BJ (cell line): ENCODE measurements at regions not wholly inside any gene's neighbourhood (a gene's known extent, or its start where the extent isn't known, plus 50 kb on each side); places are given as distances from the start of the nearest gene placed in this dataset.
"Not testable (repeated sequence)": the region's sequence is repeated elsewhere in the genome, so short reads cannot be mapped to it uniquely, and the experiment has no call there.

Source experiments
- CTCF ChIA-PET: fragments of 350-600 bp; formaldehyde crosslinking; extraction: SDS; loops from one replicate; lab custom pipeline; 2021; ENCODE audit warnings: antibody characterized with exemption, inconsistent platforms; lab: Yijun Ruan, JAX
- POLR2A ChIA-PET: fragments of 300-600 bp; sonication (Branson Sonifier 250); formaldehyde crosslinking; extraction: SDS; loops from one replicate; lab custom pipeline; 2021; ENCODE audit warnings: antibody characterized with exemption; lab: Charles Lee
- DNase-seq: peaks from one replicate; pipeline ENCODE4 v3.0.0-alpha.2; 2011; ENCODE audit warnings: low read depth
- H3K27me3 ChIP-seq: 2 replicates; pipeline ENCODE4 v1.6.0; 2011; ENCODE audit warnings: low read length; ENCODE audit not compliant: control insufficient read depth, insufficient read depth
- H3K36me3 ChIP-seq: 2 replicates; pipeline ENCODE4 v1.5.1; 2011; ENCODE audit warnings: low read length; ENCODE audit not compliant: control insufficient read depth, insufficient read depth
- H3K4me3 ChIP-seq: 2 replicates; pipeline ENCODE4 v1.5.1; 2011; ENCODE audit warnings: low read depth, mild to moderate bottlenecking, control low read depth, low read length
- TF ChIP-seq, protein P1 (sequence below): IDR thresholded peaks from 2 replicates; pipeline ENCODE4 v1.5.1; 2011; ENCODE audit warnings: low read depth, mild to moderate bottlenecking, control low read depth, inconsistent platforms, low read length, moderate library complexity; ENCODE audit not compliant: insufficient read depth

DNA sequence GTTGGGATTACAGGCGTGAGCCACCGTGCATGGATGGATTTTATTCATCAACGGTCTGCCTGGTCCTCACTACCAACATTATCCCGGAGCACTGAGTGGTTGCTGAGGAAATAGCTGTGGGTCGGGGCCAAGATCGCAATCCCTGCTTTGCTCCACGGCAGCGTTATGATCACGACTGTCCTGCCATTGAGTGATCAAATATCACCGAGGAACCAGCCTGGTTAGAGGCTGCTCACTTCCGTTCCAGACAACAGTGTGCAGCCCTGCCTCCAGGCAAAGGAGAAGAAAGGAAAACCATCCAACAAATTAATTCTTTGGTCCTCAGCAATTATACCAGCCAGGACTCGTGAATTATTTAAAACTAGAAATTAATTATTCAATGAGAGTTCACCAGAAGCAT lies 70.6 kb upstream of the TBL1X start:
- POLR2A ChIA-PET = no interaction called here
- CTCF ChIA-PET = no interaction called here
- H3K36me3 ChIP-seq = no peaks in the 10 kb centered on the region
- H3K27me3 ChIP-seq = no peaks in the 10 kb centered on the region
- DNase-seq = no peak
- no peak overlapping the region for H3K4me3 ChIP-seq
- TF ChIP-seq, protein P1, sequence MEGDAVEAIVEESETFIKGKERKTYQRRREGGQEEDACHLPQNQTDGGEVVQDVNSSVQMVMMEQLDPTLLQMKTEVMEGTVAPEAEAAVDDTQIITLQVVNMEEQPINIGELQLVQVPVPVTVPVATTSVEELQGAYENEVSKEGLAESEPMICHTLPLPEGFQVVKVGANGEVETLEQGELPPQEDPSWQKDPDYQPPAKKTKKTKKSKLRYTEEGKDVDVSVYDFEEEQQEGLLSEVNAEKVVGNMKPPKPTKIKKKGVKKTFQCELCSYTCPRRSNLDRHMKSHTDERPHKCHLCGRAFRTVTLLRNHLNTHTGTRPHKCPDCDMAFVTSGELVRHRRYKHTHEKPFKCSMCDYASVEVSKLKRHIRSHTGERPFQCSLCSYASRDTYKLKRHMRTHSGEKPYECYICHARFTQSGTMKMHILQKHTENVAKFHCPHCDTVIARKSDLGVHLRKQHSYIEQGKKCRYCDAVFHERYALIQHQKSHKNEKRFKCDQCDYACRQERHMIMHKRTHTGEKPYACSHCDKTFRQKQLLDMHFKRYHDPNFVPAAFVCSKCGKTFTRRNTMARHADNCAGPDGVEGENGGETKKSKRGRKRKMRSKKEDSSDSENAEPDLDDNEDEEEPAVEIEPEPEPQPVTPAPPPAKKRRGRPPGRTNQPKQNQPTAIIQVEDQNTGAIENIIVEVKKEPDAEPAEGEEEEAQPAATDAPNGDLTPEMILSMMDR = no peak

DNA sequence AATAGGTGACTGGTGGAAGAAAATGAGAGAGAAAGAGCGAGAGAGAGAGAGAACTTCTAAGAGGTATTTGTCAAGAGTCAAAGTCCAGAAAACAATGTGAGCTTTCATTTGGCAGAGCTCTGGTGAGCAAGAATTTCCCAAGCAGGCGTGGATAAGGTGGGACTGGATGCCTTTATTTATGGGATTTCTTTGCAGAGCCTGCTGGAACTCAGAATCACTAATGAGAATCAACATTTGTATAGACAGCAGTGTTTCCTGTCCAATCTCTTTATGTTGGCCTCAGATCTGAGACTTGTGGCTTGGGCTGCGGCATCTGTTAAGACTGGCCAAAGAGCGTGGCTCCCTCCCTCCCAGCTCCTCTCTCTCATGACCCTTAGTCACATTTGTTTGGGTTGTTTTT lies 67.9 kb upstream of the TBL1X start:
- ChIA-PET CTCF (no interaction called here), POLR2A (no interaction called here)
- Histone ChIP-seq H3K4me3 (no peak overlapping the region), H3K36me3 (no peaks in the 10 kb centered on the region), H3K27me3 (no peaks in the 10 kb centered on the region)
- TF ChIP-seq, protein P1 = no peak
- no peak for DNase-seq

DNA sequence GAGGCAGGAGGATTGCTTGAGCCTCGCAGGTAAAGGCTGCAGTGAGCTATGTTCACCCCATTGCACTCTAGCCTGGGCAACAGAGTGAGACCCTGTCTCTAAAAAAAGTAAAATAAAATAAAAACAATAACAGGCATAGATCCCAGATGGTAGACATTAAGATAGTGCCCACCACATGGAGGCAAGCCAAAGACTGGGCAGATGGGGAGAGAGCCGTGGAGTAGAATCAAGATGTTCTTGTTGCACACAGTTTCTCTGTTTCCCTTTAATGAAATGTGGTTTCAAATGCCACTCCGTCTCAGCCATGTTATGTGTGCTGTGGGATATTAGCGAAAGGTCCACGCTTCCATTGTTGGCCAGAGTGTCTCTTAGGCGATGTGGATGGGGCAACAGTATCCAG lies 63.8 kb upstream of the TBL1X start:
- no peaks in the 10 kb centered on the region for H3K36me3 ChIP-seq
- TF ChIP-seq, protein P1 = no peak
- CTCF ChIA-PET = no interaction called here
- H3K4me3 ChIP-seq = no peak overlapping the region
- POLR2A ChIA-PET = no interaction called here
- no peaks in the 10 kb centered on the region for H3K27me3 ChIP-seq
- no peak for DNase-seq

DNA sequence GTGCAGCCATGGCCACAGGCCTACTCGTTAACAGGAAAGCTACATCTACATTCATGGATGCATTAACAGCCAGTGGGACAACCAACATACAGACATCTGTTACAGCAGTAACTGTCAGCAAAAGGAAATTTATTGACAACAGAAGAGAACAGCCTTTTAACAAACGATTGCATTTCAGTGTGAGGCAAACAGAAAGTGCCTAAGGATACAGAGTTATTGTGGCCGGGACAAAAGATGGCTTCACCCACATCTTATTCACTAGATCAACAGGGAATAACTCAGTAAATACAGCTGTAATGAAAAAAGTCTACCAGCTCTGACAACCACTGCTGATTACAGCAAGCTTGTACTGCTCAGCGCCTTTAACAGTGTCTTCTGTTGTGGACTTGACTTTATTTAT lies 61.5 kb upstream of the TBL1X start:
- ChIA-PET POLR2A (no interaction called here), CTCF (no interaction called here)
- H3K36me3 ChIP-seq = no peaks in the 10 kb centered on the region
- H3K4me3 ChIP-seq = no peak overlapping the region
- H3K27me3 ChIP-seq = no peaks in the 10 kb centered on the region
- no peak for DNase-seq
- TF ChIP-seq, protein P1 = no peak

DNA sequence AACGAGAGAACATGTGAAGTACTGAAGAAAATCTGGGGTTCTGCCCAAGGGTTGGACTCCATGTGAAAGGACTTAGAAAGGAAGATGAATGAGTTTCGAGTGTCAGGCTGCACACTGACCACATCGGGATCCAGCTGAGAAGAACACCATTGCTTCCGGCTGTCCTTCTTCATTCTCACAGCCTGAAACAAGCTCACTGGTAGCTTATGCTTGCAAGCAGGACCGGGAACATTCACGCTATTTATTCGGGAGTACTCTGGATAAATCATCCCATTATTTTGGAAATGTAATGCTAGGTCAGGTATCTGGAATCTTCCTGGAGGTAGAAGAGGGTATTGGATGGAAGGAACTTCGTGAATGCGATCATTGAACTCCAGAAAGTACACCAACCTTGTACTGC lies 59.2 kb upstream of the TBL1X start:
- H3K27me3 ChIP-seq, CTCF ChIA-PET, H3K4me3 ChIP-seq, DNase-seq, POLR2A ChIA-PET, H3K36me3 ChIP-seq: not testable (repeated sequence)

DNA sequence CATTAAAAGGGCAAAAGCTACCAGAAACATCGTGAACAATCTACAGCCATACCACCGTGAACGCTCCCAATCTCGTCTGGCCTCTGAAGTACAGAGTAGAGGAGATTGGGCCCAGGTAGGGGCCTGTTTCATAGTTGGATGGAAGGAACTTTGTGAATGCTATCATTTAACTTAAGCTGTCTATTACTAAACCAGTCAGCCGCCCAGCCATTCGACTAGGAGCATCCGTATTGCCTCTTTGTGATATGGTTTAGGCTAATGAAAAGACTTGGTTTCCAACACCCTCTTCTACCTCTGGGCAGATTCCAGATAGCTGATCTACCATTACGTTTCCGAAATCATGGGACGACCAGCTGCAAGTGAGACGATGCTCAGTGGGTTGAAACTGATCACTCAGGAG lies 54.0 kb upstream of the TBL1X start:
- H3K27me3 ChIP-seq, POLR2A ChIA-PET, CTCF ChIA-PET, DNase-seq, H3K36me3 ChIP-seq, H3K4me3 ChIP-seq: not testable (repeated sequence)

DNA sequence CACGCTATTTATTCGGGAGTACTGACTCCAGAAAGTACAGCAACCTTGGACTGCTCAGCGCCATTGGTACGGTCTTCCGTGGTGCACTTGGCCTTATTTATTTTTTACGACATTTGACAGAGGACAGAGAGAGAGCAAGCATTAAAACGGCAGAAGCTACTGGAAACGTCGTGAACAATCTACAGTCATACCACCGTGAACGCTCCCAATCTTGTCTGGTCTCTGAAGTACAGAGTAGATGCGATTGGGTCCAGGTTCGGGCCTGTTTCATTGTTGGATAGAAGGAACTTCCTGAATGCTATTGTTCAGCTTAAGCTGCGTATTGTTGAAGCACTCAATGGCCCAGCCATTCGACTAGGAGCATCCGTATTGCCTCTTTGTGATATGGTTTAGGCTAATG lies 53.2 kb upstream of the TBL1X start:
- POLR2A ChIA-PET, H3K4me3 ChIP-seq, H3K36me3 ChIP-seq, DNase-seq, CTCF ChIA-PET, H3K27me3 ChIP-seq: not testable (repeated sequence)
